ENCODE measurements at regions not wholly inside any gene's neighbourhood (a gene's known extent, or its start where the extent isn't known, plus 50 kb on each side); places are given as distances from the start of the nearest gene placed in this dataset.

DNA sequence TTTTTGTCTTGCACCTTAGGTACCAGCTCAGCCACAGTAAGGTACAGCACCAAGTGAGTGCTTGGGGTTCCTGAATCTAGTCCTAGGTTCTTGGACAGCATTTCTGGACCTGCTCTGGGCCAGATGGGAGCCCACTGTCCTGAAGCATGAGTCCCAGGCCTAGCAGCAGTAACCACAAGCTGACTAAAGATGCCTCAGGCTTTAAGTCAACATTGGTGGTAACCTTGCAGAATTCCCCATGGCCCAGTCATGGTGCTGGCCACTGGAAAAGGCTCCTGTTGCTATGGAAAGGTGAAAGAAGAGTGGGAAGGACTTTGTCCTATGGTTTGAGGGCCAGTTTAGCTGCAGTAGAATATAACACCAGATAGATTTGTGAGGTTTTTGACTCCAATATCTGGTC is 86.9 kb upstream of the CLEC14A start:
- H3K27ac Mint-ChIP-seq (ENCODE audit: low read depth, unreplicated experiment), result no peak overlapping the region

DNA sequence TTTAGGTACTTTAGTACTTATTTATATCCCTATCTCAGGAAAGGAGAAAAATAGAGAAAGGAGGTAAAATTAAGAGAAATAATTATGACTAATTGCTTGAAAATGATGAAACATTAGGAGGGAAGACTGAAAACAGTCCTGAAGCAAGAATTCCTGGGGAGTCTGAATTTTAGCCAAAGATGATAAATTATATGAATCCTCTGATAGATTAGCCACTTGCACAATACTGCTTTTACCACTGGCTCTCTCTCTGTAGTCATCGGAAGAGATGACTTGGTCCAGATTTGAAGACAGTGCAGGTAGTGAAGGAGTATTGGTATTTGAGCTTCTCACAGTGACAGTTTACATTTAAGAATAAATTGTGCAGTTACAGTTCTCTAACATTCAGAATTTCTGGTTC is 83.8 kb upstream of the CLEC14A start:
- Mint-ChIP-seq H3K9me3 (ENCODE audit: unreplicated experiment) (no peaks in the 10 kb centered on the region), H3K4me3 (ENCODE audit: unreplicated experiment) (no peak overlapping the region), H3K36me3 (ENCODE audit: insufficient read depth, unreplicated experiment) (no peaks in the 10 kb centered on the region), H3K4me1 (ENCODE audit: insufficient read depth, unreplicated experiment) (peaks cover 18% of the 10 kb centered on the region), H3K27ac (ENCODE audit: low read depth, unreplicated experiment) (peak overlapping the region; percentile 23), H3K27me3 (ENCODE audit: insufficient read depth, unreplicated experiment) (no peaks in the 10 kb centered on the region)
- BruUV-seq (replicated peaks), result no TSS peak
- CTCF ChIA-PET, result interaction anchor here (0.5 to 0.6 kb wide), 3 partner anchors 48 to 1807 kb away, joined by 3 to 4 read pairs (median 3); no protein-coding TSS in a partner anchor
- intact Hi-C loops (cut with micrococcal nuclease), result loop anchor here (2.0 kb wide), 1 partner anchor 49 kb away; no protein-coding TSS in a partner anchor
- POLR2A ChIA-PET, result interaction anchor here (1.2 kb wide), 1 partner anchor 20 kb away, joined by 3 read pairs; no protein-coding TSS in a partner anchor
- DNase-seq (ENCODE audit: unreplicated experiment), result peak; percentile 23
- TF ChIP-seq, protein P1, sequence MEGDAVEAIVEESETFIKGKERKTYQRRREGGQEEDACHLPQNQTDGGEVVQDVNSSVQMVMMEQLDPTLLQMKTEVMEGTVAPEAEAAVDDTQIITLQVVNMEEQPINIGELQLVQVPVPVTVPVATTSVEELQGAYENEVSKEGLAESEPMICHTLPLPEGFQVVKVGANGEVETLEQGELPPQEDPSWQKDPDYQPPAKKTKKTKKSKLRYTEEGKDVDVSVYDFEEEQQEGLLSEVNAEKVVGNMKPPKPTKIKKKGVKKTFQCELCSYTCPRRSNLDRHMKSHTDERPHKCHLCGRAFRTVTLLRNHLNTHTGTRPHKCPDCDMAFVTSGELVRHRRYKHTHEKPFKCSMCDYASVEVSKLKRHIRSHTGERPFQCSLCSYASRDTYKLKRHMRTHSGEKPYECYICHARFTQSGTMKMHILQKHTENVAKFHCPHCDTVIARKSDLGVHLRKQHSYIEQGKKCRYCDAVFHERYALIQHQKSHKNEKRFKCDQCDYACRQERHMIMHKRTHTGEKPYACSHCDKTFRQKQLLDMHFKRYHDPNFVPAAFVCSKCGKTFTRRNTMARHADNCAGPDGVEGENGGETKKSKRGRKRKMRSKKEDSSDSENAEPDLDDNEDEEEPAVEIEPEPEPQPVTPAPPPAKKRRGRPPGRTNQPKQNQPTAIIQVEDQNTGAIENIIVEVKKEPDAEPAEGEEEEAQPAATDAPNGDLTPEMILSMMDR (IDR thresholded peaks at IDR 0.05; ENCODE audit: unreplicated experiment), result no peak

More for the DNA sequence above, 86.9 kb upstream of the CLEC14A start:
- TF ChIP-seq, protein P1 (IDR thresholded peaks at IDR 0.05; ENCODE audit: unreplicated experiment), result no peak
- intact Hi-C loops (cut with micrococcal nuclease), result no loop called here
- BruUV-seq (replicated peaks), result no TSS peak
- CTCF ChIA-PET, result interaction anchor here (0.5 kb wide), 1 partner anchor 145 kb away, joined by 4 read pairs; no protein-coding TSS in a partner anchor
- POLR2A ChIA-PET, result interaction anchor here (1.2 kb wide), 1 partner anchor 9 kb away, joined by 5 read pairs; no protein-coding TSS in a partner anchor
- Mint-ChIP-seq H3K4me1 (ENCODE audit: insufficient read depth, unreplicated experiment) (peaks cover 18% of the 10 kb centered on the region), H3K27me3 (ENCODE audit: insufficient read depth, unreplicated experiment) (no peaks in the 10 kb centered on the region), H3K36me3 (ENCODE audit: insufficient read depth, unreplicated experiment) (no peaks in the 10 kb centered on the region), H3K4me3 (ENCODE audit: unreplicated experiment) (no peak overlapping the region), H3K9me3 (ENCODE audit: unreplicated experiment) (no peaks in the 10 kb centered on the region)
- DNase-seq (ENCODE audit: unreplicated experiment), result peak; percentile 58

- Mint-ChIP-seq H3K9me3 (ENCODE audit: unreplicated experiment) (no peaks in the 10 kb centered on the region), H3K27ac (ENCODE audit: low read depth, unreplicated experiment) (no peak overlapping the region), H3K4me1 (ENCODE audit: insufficient read depth, unreplicated experiment) (peaks cover 9% of the 10 kb centered on the region), H3K27me3 (ENCODE audit: insufficient read depth, unreplicated experiment) (no peaks in the 10 kb centered on the region), H3K36me3 (ENCODE audit: insufficient read depth, unreplicated experiment) (no peaks in the 10 kb centered on the region), H3K4me3 (ENCODE audit: unreplicated experiment) (no peak overlapping the region)
- ChIA-PET CTCF (interaction anchor here (0.6 kb wide), 1 partner anchor 67 kb away, joined by 3 read pairs; no protein-coding TSS in a partner anchor), POLR2A (no interaction called here)
- DNase-seq (ENCODE audit: unreplicated experiment), result no peak
- no TSS peak for BruUV-seq (replicated peaks)
- intact Hi-C loops (cut with micrococcal nuclease), result no loop called here
- TF ChIP-seq, protein P1 (IDR thresholded peaks at IDR 0.05; ENCODE audit: unreplicated experiment), result no peak
These were observed 80.4 kb upstream of the CLEC14A start for GRCh38 chr14:38336298-38336697.

DNA sequence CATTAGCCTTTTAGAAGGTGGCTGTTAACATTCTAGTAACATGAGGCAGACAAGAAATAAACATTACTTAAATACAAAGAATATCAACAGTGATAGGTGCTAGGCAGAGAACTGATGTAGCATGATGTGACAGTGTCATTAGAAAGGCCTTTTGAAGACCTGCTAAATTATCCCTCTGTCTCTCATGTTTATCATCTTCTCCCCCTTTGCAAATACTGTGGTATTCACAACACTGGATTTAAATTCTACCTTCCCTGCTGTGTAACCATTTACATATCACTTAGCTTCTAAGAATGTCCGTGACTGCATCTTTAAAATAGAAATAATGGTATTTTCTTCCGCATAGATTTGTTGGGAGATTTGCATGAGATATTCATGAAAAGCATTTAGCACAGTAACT is 74.4 kb upstream of the CLEC14A start:
- H3K4me1 Mint-ChIP-seq (ENCODE audit: insufficient read depth, unreplicated experiment), result peaks cover 12% of the 10 kb centered on the region
- no peaks in the 10 kb centered on the region for H3K27me3 Mint-ChIP-seq (ENCODE audit: insufficient read depth, unreplicated experiment)
- BruUV-seq (replicated peaks), result no TSS peak
- peaks cover 7% of the 10 kb centered on the region for H3K9me3 Mint-ChIP-seq (ENCODE audit: unreplicated experiment)
- intact Hi-C loops (cut with micrococcal nuclease), result no loop called here
- TF ChIP-seq, protein P1 (IDR thresholded peaks at IDR 0.05; ENCODE audit: unreplicated experiment), result no peak
- H3K4me3 Mint-ChIP-seq (ENCODE audit: unreplicated experiment), result no peak overlapping the region
- POLR2A ChIA-PET, result interaction anchor here (1.3 kb wide), 1 partner anchor 8 kb away, joined by 3 read pairs; no protein-coding TSS in a partner anchor
- no peaks in the 10 kb centered on the region for H3K36me3 Mint-ChIP-seq (ENCODE audit: insufficient read depth, unreplicated experiment)
- DNase-seq (ENCODE audit: unreplicated experiment), result no peak
- CTCF ChIA-PET, result interaction anchor here (1.2 kb wide), 1 partner anchor 22 kb away, joined by 3 read pairs; no protein-coding TSS in a partner anchor
- H3K27ac Mint-ChIP-seq (ENCODE audit: low read depth, unreplicated experiment), result no peak overlapping the region

All from MCF 10A (cell line).